ENCODE measurements at regions not wholly inside any gene's neighbourhood (a gene's known extent, or its start where the extent isn't known, plus 50 kb on each side); places are given as distances from the start of the nearest gene placed in this dataset.

GRCh38 chr6:129946439-129947140, 71.8 kb upstream of the L3MBTL3 start:
- H3K4me2 ChIP-seq (ENCODE audit: control insufficient read depth, insufficient read depth), result no peak overlapping the region
- in situ Hi-C loops (cut with MboI), result no loop called here

GRCh38 chr6:129943637-129944271, 74.6 kb upstream of the L3MBTL3 start:
- H4K20me1 ChIP-seq (ENCODE audit: control insufficient read depth, insufficient read depth), result no peaks in the 10 kb centered on the region
- no TSS peak for BruUV-seq (replicated peaks)
- no peaks in the 10 kb centered on the region for H3K36me3 ChIP-seq (ENCODE audit: control insufficient read depth in 2 of 2, insufficient read depth in 2 of 2, low read length in 1 of 2)
- H2AFZ ChIP-seq (ENCODE audit: control insufficient read depth, low read depth, low read length), result no peak overlapping the region
- RAD21 ChIA-PET (ENCODE audit: unreplicated experiment), result no interaction called here
- POLR2A ChIA-PET, result no interaction called here
- in situ Hi-C loops (cut with MboI) (no loop called here), intact Hi-C loops (cut with micrococcal nuclease; ENCODE audit: unreplicated experiment) (no loop called here)
- H3K4me3 ChIP-seq, result no peak overlapping the region
- SMC1A ChIA-PET (ENCODE audit: uncharacterized antibody, unreplicated experiment), result no interaction called here
- H3K4me1 ChIP-seq (ENCODE audit: control insufficient read depth, insufficient read depth, low read length), result no peaks in the 10 kb centered on the region
- no peaks in the 10 kb centered on the region for H3K9me3 ChIP-seq (replicated peaks; ENCODE audit: control insufficient read depth, insufficient read depth, low read length)
- H3K9ac ChIP-seq (ENCODE audit: control insufficient read depth, insufficient read depth, low read length), result no peak overlapping the region
- no peak for FAIRE-seq
- ATAC-seq, result no peak
- CTCF ChIA-PET, result interaction anchor here (0.7 kb wide), 1 partner anchor 454 kb away, joined by 3 read pairs; no protein-coding TSS in a partner anchor
- no peak overlapping the region for H3K27ac ChIP-seq (ENCODE audit: control insufficient read depth, insufficient read depth)
- H3K79me2 ChIP-seq (ENCODE audit: control insufficient read depth, insufficient read depth, low read length), result no peaks in the 10 kb centered on the region
- H3K27me3 ChIP-seq (replicated peaks in 1 of 2; ENCODE audit: control insufficient read depth in 2 of 2, insufficient read depth in 2 of 2, low read length in 1 of 2), result peaks cover 0 to 2% of the 10 kb centered on the region in 2 experiments; a peak in 3 of 4 replicates
- 46% methylated on average over 11 of the region's 11 CpGs for WGBS (ENCODE audit: insufficient coverage, insufficient replicate concordance, low lambda C conversion rate, missing lambda C conversion rate)
- no peak overlapping the region for H3K4me2 ChIP-seq (ENCODE audit: control insufficient read depth, insufficient read depth)
- DNase-seq (ENCODE audit: low read depth, low spot score), result no peak
- TF ChIP-seq, protein P1, sequence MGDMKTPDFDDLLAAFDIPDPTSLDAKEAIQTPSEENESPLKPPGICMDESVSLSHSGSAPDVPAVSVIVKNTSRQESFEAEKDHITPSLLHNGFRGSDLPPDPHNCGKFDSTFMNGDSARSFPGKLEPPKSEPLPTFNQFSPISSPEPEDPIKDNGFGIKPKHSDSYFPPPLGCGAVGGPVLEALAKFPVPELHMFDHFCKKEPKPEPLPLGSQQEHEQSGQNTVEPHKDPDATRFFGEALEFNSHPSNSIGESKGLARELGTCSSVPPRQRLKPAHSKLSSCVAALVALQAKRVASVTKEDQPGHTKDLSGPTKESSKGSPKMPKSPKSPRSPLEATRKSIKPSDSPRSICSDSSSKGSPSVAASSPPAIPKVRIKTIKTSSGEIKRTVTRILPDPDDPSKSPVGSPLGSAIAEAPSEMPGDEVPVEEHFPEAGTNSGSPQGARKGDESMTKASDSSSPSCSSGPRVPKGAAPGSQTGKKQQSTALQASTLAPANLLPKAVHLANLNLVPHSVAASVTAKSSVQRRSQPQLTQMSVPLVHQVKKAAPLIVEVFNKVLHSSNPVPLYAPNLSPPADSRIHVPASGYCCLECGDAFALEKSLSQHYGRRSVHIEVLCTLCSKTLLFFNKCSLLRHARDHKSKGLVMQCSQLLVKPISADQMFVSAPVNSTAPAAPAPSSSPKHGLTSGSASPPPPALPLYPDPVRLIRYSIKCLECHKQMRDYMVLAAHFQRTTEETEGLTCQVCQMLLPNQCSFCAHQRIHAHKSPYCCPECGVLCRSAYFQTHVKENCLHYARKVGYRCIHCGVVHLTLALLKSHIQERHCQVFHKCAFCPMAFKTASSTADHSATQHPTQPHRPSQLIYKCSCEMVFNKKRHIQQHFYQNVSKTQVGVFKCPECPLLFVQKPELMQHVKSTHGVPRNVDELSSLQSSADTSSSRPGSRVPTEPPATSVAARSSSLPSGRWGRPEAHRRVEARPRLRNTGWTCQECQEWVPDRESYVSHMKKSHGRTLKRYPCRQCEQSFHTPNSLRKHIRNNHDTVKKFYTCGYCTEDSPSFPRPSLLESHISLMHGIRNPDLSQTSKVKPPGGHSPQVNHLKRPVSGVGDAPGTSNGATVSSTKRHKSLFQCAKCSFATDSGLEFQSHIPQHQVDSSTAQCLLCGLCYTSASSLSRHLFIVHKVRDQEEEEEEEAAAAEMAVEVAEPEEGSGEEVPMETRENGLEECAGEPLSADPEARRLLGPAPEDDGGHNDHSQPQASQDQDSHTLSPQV (IDR thresholded peaks at IDR 0.05), result no peak
- TF ChIP-seq KDM1A (IDR thresholded peaks at IDR 0.05; ENCODE audit: borderline replicate concordance) (no peak), CBFB (IDR thresholded peaks at IDR 0.05; ENCODE audit: low read depth) (no peak), EED (IDR thresholded peaks at IDR 0.05; ENCODE audit: low read depth) (no peak), POU2F2 (IDR thresholded peaks at IDR 0.05; ENCODE audit: borderline replicate concordance, low read depth, low read length) (no peak), SIX5 (IDR thresholded peaks at IDR 0.05; ENCODE audit: low read depth, low read length, severe bottlenecking) (no peak), ZNF24 (IDR thresholded peaks at IDR 0.05) (no peak)
- TF ChIP-seq, protein P2, sequence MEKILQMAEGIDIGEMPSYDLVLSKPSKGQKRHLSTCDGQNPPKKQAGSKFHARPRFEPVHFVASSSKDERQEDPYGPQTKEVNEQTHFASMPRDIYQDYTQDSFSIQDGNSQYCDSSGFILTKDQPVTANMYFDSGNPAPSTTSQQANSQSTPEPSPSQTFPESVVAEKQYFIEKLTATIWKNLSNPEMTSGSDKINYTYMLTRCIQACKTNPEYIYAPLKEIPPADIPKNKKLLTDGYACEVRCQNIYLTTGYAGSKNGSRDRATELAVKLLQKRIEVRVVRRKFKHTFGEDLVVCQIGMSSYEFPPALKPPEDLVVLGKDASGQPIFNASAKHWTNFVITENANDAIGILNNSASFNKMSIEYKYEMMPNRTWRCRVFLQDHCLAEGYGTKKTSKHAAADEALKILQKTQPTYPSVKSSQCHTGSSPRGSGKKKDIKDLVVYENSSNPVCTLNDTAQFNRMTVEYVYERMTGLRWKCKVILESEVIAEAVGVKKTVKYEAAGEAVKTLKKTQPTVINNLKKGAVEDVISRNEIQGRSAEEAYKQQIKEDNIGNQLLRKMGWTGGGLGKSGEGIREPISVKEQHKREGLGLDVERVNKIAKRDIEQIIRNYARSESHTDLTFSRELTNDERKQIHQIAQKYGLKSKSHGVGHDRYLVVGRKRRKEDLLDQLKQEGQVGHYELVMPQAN (conservative IDR thresholded peaks at IDR 0.05), result no peak

More at GRCh38 chr6:129946439-129947140, 71.8 kb upstream of the L3MBTL3 start:
- ChIA-PET CTCF (interaction anchor here (1.6 kb wide), 1 partner anchor 25 kb away, joined by 3 read pairs; no protein-coding TSS in a partner anchor), RAD21 (ENCODE audit: unreplicated experiment) (no interaction called here), POLR2A (interaction anchor here (0.6 kb wide), 1 partner anchor 94 kb away, joined by 3 read pairs; no protein-coding TSS in a partner anchor), SMC1A (ENCODE audit: uncharacterized antibody, unreplicated experiment) (interaction anchor here (1.5 kb wide), 1 partner anchor 54 kb away, joined by 3 read pairs; no protein-coding TSS in a partner anchor)
- Histone ChIP-seq H3K79me2 (ENCODE audit: control insufficient read depth, insufficient read depth, low read length) (no peaks in the 10 kb centered on the region), H2AFZ (ENCODE audit: control insufficient read depth, low read depth, low read length) (no peak overlapping the region), H3K36me3 (ENCODE audit: control insufficient read depth in 2 of 2, insufficient read depth in 2 of 2, low read length in 1 of 2) (no peaks in the 10 kb centered on the region), H3K9ac (ENCODE audit: control insufficient read depth, insufficient read depth, low read length) (no peak overlapping the region), H3K27me3 (replicated peaks in 1 of 2; ENCODE audit: control insufficient read depth in 2 of 2, insufficient read depth in 2 of 2, low read length in 1 of 2) (peaks cover 0 to 2% of the 10 kb centered on the region in 2 experiments; a peak in 2 of 4 replicates), H3K4me3 (no peak overlapping the region), H3K9me3 (replicated peaks; ENCODE audit: control insufficient read depth, insufficient read depth, low read length) (no peaks in the 10 kb centered on the region), H3K4me1 (ENCODE audit: control insufficient read depth, insufficient read depth, low read length) (no peaks in the 10 kb centered on the region), H4K20me1 (ENCODE audit: control insufficient read depth, insufficient read depth) (no peaks in the 10 kb centered on the region), H3K27ac (ENCODE audit: control insufficient read depth, insufficient read depth) (no peak overlapping the region)
- ATAC-seq (no peak), DNase-seq (ENCODE audit: low read depth, low spot score) (no peak), FAIRE-seq (no peak)
- TF ChIP-seq FOXM1 (IDR thresholded peaks at IDR 0.05; ENCODE audit: low read depth, low read length), result no peak
- no peak for TF ChIP-seq ESRRA (IDR thresholded peaks at IDR 0.05; ENCODE audit: low read length)
- no peak for TF ChIP-seq BACH1 (IDR thresholded peaks at IDR 0.05; ENCODE audit: borderline replicate concordance)
- TF ChIP-seq NRF1 (conservative IDR thresholded peaks at IDR 0.05; ENCODE audit: low read depth, low read length), result no peak
- TF ChIP-seq NBN (IDR thresholded peaks at IDR 0.05), result no peak
- intact Hi-C loops (cut with micrococcal nuclease; ENCODE audit: unreplicated experiment), result no loop called here
- no TSS peak for BruUV-seq (replicated peaks)
- WGBS (ENCODE audit: insufficient coverage, insufficient replicate concordance, low lambda C conversion rate, missing lambda C conversion rate), result 39% methylated on average over 9 of the region's 9 CpGs

Measured in GM12878 (cell line).